NCI-H1436 treated with DMSO at 0.1 percent for 48 hours (cell line): ENCODE measurements at regions not wholly inside any gene's neighbourhood (a gene's known extent, or its start where the extent isn't known, plus 50 kb on each side); places are given as distances from the start of the nearest gene placed in this dataset.
"Not testable (repeated sequence)": the region's sequence is repeated elsewhere in the genome, so short reads cannot be mapped to it uniquely, and the experiment has no call there.

Experiments used
- DNase-seq: peaks from one replicate; lab custom pipeline; 2025; lab: John Stamatoyannopoulos, UW

DNA sequence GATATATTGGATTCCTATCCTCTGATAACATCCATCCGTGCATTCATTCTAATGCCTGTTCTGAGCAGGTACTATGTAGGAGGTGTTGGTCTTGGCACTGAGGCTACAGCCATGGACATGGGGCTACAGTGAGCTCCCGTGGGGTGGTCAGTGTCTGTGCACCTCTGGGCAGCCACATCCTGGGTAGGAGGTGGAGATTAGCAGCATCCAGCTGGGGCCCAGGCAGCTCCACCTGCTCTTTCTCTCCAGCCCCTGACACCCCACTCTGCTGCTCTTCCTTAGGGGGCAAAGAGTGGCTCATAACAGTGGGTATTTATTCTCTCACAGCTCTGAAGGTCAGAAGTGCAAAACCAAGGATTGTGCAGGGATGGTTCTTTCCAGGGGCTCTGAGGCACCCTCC lies 292.0 kb upstream of the SFSWAP start:
- no peak for DNase-seq

- no peak for DNase-seq
These were observed 289.9 kb upstream of the SFSWAP start for GRCh38 chr12:131420867-131421447.

DNA sequence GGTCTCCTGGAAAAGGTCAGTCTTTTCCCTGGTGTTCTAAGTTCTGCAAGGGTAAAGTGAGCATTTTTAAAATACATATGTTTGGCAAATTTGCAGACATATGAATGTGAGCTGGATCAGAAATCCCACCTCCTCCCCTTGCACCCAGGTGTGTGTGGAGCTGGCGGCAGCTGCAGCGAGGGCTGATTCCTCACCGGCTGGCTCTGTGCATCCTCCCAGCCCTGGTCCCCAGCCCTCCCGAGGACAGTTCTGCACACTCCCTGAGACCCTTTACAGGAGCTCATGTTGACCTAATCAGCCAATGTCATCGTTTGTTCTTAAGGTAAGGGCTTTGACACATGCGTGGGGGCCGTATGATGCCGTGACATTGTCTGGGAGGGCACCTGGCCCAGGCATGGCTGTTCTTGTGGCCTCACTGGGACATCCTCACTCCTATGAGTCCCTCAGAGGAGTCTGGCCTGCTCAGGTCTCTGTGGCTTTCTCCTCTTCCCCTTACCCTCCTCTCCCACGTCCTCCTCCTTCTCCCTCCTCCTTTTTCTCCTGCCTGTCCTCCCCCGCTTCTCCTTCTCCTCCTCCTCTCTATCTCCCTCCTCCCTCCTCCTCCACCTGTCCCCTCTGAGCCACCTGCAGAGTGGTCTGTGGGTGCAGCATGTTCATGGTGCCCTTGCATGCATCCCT lies 289.2 kb upstream of the SFSWAP start:
- no peak for DNase-seq

DNA sequence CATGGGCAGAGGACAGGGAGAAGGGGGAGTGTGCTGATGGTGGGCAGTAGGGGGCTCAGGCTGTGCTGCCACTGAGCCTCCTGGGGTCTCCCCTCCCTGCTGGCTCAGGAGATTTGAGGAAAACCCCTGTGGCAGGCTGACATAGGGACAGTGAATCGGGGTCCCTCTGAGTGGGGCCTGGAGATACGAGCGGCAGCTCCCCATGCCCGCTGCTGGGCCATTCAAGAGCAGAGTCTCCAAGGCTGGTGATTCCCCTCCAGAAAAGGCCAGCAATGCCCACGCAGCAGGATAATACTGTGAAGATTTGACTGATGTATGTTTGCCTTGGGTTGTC lies 288.7 kb upstream of the SFSWAP start:
- DNase-seq, result no peak

GRCh38 chr12:131422744-131423143 lies 288.1 kb upstream of the SFSWAP start:
- no peak for DNase-seq

- no peak for DNase-seq
These were observed 286.6 kb upstream of the SFSWAP start for GRCh38 chr12:131424270-131424669.

DNA sequence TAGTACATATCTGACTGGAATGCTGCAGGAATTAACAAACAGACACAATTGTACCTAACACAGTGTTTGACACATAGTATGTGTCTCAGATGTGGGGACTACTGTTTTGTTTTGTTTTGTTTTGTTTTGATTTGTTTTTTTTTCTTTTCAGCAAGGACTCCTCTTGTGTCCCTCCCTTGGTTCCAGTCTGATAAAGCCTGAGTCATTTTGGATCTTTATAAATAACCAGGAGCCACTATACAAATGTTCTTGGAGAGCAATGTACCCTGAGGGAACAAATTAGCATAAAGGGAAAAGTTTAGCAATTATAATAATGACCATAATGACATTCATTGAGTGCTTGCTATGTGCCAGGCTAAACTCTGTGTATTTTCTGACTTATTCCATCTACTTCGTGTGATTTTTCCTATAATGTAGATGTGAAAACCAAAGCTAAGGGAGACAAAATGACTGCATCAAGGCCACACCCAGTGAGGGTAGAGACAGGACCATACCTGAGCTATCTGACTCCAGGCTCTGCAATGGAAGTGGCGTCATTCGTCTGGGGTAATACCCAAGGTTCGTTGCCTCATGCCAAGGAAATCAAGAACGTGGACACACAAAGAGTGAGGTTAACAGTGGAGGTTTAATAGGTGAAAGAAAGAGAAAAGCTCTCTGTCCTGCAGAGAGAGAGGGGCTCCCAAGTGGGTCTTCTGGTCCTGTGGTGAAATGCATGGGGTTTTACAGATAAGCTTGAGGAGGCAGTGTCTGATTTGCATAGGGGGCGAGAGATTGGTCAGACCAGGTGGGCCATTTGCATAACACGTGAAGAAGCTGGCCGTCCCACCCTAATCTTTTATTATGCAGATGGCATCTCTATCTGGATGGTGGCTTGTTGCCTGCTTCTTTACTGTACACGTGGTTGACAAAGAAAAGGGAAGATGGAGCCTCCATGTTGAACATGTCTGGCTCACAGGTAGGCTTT lies 285.5 kb upstream of the SFSWAP start:
- DNase-seq, result no peak

- no peak for DNase-seq
These were observed 282.7 kb upstream of the SFSWAP start for GRCh38 chr12:131428091-131428685.

DNA sequence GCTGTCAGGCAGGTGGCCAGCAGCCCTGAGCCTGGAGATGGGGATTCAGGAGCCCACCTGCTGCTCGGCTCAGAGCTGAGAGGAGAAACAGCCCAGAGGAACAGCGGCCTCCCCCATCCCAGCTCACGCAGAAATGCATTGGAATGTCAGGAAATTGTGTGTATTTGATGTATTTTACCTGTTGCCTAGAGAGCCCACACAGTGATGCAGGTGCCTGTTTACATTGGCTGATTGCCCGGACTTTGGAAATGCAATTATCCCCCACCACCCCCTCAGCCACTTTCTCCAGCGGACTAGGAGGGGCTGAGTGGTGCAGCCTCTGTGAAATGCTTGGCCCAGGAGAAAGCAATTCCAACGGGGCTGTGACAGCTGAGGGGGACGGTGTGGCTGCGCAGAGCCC lies 281.7 kb upstream of the SFSWAP start:
- not testable (repeated sequence) for DNase-seq

DNA sequence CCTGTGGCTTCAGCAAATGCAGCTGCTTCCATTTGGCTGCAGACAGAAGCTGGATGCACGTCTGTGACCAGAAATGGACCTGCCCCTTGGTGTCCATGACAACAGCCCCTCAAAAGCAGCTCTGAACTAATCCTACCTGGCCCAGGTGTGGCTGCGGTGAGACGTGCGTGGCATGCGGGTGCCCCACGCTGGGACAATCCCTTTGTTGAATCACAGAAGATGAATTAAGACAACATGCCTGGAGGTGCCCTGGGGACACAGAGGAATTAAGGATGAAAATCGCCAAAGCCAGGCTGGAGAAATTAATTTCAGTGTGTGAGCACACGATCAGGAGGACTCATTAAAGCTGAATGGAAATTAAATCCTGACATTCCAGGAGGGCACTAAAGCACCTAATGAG lies 281.2 kb upstream of the SFSWAP start:
- DNase-seq, result not testable (repeated sequence)

DNA sequence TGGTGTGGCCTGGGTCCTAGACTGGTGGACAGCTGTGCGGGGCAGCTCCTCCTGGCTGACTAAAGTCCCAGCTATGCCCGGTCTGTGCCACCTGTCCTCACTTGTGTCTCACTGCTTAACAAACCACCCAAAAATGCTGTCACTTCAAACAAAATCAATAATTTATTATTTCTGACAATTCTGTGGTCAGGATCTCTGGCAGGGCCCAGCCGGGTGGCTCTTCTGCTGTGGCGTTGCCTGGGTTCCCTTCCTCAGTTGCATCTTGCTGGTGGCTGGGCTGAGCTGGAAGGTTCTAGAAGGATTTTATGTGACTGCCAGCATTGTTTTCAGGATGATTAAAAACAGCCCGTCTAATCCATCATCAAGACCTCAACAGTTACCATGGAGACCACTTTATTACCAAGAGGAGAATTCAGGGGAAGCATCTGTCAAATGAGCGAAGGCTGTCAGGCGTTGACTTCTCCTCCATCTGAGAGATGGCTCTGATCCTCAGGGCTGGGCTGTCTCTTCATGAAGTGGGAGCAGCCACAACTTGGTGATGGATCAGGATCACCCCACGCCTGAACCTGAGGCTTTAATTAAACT lies 280.6 kb upstream of the SFSWAP start:
- no peak for DNase-seq

GRCh38 chr12:131431126-131431655 lies 279.7 kb upstream of the SFSWAP start:
- not testable (repeated sequence) for DNase-seq

GRCh38 chr12:131432532-131433260 lies 278.2 kb upstream of the SFSWAP start:
- no peak for DNase-seq

DNA sequence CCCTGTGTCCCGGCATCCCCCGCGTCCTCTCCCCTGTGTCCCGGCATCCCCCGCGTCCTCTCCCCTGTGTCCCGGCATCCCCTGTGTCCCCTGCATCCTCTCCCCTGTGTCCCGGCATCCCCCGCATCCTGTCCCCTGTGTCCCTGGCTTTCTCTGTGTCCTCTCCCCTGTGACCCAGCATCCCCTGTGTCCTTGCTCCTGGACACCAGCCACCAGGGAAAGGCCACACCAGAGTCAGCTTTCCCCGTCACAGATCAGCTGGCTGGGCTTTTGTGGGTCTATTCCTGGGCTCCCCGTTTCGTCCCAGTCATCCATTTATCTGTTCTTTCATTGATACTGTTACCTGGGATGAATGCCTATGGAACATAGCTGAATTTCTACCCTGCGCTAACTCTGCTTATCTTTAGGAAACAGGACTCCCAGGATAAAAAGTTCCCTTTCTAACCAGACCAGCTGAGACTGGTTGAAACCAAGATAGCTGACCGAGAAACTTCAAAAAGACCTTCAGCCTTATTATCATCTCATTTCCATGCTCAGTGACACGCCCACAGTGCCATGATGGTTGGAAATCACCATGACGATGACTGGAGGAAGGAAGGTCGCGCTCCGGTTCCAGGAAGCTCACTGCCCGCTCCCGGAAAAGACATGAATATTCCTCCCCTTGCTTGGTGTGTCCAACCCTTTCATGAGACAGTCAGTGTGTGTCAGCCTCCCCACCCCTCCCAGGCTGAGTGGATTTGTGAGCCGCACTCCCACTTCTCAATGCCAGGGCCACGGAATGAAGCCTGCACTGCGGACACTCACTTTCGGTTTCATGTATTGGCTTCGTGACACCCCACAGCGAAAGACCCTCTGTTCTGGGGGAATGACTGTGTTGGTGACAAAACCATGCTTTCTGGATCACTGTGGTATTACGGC lies 276.4 kb upstream of the SFSWAP start:
- DNase-seq, result no peak

GRCh38 chr12:131436922-131437705 lies 273.8 kb upstream of the SFSWAP start:
- no peak for DNase-seq

- no peak for DNase-seq
These were observed 273.0 kb upstream of the SFSWAP start for GRCh38 chr12:131437706-131438492.

DNA sequence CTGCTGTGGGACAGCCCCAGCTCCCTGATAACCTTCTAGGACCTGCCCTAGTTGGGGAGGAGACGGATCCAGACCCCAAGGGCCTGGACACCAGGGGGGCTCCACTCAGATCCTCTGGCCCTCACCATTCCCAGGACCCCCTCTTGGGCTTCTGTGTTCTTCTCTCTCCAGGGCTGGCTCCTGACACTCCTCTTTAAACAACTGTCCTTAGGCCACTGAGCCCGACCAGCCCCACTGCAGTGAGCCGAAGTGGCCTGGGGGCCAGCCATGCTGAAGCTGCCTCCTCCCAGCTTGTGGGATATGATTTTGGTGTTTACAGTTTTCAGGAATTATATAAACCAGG lies 272.4 kb upstream of the SFSWAP start:
- DNase-seq, result not testable (repeated sequence)

- DNase-seq, result no peak
These were observed 272.0 kb upstream of the SFSWAP start for GRCh38 chr12:131438881-131439280.

DNA sequence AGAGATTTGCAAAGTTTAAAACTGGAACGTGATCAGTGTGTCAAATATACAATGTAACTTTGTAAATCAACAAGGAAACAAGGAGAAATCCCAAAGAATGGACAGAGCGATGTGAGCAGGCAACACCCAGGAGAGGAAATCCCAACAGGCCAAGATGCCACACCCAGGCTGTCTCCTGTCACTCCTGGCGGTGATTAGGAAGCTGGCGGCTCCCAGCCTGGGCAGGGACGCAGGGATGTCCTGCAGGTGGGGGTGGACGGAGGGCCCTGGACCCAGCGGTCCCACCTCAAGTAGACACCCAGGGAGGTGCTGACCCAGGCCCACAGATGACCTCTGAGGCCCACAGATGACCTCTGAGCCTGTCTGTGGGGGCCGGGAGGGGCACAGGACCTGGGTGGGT lies 271.1 kb upstream of the SFSWAP start:
- not testable (repeated sequence) for DNase-seq
